ENCODE measurements at regions not wholly inside any gene's neighbourhood (a gene's known extent, or its start where the extent isn't known, plus 50 kb on each side); places are given as distances from the start of the nearest gene placed in this dataset.

DNA sequence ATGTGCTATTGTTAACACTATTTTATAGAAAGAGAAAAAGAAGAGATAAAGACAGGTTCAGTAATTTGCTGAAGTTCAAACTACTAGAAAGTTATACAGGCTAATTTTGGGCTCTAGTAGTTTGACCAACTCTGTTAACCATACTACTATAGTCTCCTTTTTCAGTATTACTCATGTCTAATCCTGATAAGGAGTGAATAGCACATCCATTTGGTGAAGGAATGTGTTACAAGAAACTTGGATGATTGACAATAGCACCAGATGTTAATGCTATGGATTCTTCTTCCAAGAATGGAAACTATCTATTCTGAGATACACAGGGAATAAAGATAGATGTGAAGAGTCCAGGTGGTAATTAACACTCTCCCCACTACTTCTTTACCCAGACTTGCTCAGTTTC lies 677.3 kb downstream of the PRELID2 start:
- Histone ChIP-seq H3K9me3 (ENCODE audit: control insufficient read depth, low read length) (no peaks in the 10 kb centered on the region), H3K36me3 (ENCODE audit: control insufficient read depth, insufficient read depth, low read length, severe bottlenecking) (no peaks in the 10 kb centered on the region), H3K4me3 (ENCODE audit: low read length) (no peak overlapping the region), H3K9ac (ENCODE audit: low read length) (no peak overlapping the region), H3K4me1 (ENCODE audit: control insufficient read depth, insufficient read depth, low read length) (no peaks in the 10 kb centered on the region), H3K27me3 (replicated peaks; ENCODE audit: control insufficient read depth, insufficient read depth, low read length) (no peaks in the 10 kb centered on the region)
- peak; percentile 34 for DNase-seq (ENCODE audit: low read depth)

GRCh38 chr5:145141534-145141933 lies 693.6 kb downstream of the PRELID2 start:
- Histone ChIP-seq H3K36me3 (ENCODE audit: control insufficient read depth, insufficient read depth, low read length, severe bottlenecking) (no peaks in the 10 kb centered on the region), H3K4me1 (ENCODE audit: control insufficient read depth, insufficient read depth, low read length) (no peaks in the 10 kb centered on the region), H3K9ac (ENCODE audit: low read length) (no peak overlapping the region), H3K4me3 (ENCODE audit: low read length) (no peak overlapping the region), H3K9me3 (ENCODE audit: control insufficient read depth, low read length) (no peaks in the 10 kb centered on the region), H3K27me3 (replicated peaks; ENCODE audit: control insufficient read depth, insufficient read depth, low read length) (no peaks in the 10 kb centered on the region)
- DNase-seq (ENCODE audit: low read depth), result no peak

- DNase-seq (ENCODE audit: low read depth), result no peak
- Histone ChIP-seq H3K27me3 (replicated peaks; ENCODE audit: control insufficient read depth, insufficient read depth, low read length) (no peaks in the 10 kb centered on the region), H3K4me1 (ENCODE audit: control insufficient read depth, insufficient read depth, low read length) (peaks cover 4% of the 10 kb centered on the region), H3K4me3 (ENCODE audit: low read length) (no peak overlapping the region), H3K9me3 (ENCODE audit: control insufficient read depth, low read length) (no peaks in the 10 kb centered on the region), H3K36me3 (ENCODE audit: control insufficient read depth, insufficient read depth, low read length, severe bottlenecking) (no peaks in the 10 kb centered on the region), H3K9ac (ENCODE audit: low read length) (no peak overlapping the region)
Observed at GRCh38 chr5:145130996-145131395, 704.1 kb downstream of the PRELID2 start.

DNA sequence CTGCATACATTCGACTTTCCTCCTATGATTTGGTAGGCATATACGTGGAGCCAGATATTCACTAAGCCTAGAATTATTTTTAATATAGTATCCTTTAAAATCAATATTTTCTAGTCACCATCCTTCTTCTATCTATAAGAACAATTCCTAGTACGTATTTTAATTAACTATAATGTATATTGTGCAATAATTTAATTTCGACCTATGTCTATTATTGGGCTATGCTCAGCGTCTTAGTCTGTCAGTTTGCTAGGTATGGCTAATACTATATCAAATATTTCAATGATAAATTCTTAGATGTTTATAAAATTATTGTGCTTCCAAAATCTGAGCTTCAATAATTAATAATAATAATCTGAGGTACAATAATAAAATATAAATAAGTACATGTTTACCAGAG lies 705.3 kb downstream of the PRELID2 start:
- Histone ChIP-seq H3K4me3 (ENCODE audit: low read length) (no peak overlapping the region), H3K4me1 (ENCODE audit: control insufficient read depth, insufficient read depth, low read length) (peaks cover 4% of the 10 kb centered on the region), H3K27me3 (replicated peaks; ENCODE audit: control insufficient read depth, insufficient read depth, low read length) (no peaks in the 10 kb centered on the region), H3K9me3 (ENCODE audit: control insufficient read depth, low read length) (no peaks in the 10 kb centered on the region), H3K9ac (ENCODE audit: low read length) (no peak overlapping the region), H3K36me3 (ENCODE audit: control insufficient read depth, insufficient read depth, low read length, severe bottlenecking) (no peaks in the 10 kb centered on the region)
- no peak for DNase-seq (ENCODE audit: low read depth)

DNA sequence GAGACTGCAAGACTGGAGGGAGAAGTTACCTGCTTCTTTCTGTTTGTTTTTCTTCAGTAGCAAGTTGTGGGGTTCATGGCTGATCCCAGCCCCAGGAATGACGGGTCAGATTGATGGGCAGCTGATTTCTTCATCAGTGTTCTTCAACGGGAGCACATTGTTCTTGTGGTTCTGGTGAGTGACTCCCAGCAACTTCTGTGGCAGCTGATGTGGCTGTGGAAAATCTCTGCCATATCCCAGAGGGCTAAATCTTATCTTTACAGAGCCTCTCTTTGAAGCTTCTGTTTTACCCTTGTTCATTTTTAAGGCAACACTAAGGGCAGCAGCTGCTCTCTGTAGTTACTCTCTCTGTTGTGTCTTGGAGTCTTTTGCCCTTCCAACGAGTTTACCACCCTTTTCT lies 710.3 kb downstream of the PRELID2 start:
- no peak overlapping the region for H3K4me3 ChIP-seq (ENCODE audit: low read length)
- no peaks in the 10 kb centered on the region for H3K9me3 ChIP-seq (ENCODE audit: control insufficient read depth, low read length)
- no peaks in the 10 kb centered on the region for H3K36me3 ChIP-seq (ENCODE audit: control insufficient read depth, insufficient read depth, low read length, severe bottlenecking)
- H3K4me1 ChIP-seq (ENCODE audit: control insufficient read depth, insufficient read depth, low read length), result no peaks in the 10 kb centered on the region
- DNase-seq (ENCODE audit: low read depth), result no peak
- H3K9ac ChIP-seq (ENCODE audit: low read length), result no peak overlapping the region
- H3K27me3 ChIP-seq (replicated peaks; ENCODE audit: control insufficient read depth, insufficient read depth, low read length), result no peaks in the 10 kb centered on the region

DNA sequence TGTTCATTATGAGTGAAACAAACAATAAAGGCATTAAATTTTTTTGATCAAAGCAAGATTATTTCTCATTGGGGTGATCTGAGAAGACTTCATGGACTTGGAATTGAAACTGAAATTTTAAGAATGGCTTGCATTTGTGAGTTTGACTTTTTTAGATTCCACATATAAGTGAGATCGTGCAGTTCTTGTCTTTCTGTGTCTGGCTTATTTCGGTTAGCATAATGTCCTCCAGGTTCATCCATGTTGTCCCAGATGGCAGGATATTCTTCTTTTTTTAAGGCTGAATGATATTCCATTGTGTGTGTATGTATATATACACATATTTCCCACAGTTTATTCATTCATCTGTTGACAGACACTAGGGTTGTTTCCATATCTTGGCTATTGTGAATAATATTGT lies 716.5 kb downstream of the PRELID2 start:
- H3K27me3 ChIP-seq (replicated peaks; ENCODE audit: control insufficient read depth, insufficient read depth, low read length), result no peaks in the 10 kb centered on the region
- H3K9ac ChIP-seq (ENCODE audit: low read length), result no peak overlapping the region
- DNase-seq (ENCODE audit: low read depth), result no peak
- H3K4me3 ChIP-seq (ENCODE audit: low read length), result no peak overlapping the region
- no peaks in the 10 kb centered on the region for H3K36me3 ChIP-seq (ENCODE audit: control insufficient read depth, insufficient read depth, low read length, severe bottlenecking)
- no peaks in the 10 kb centered on the region for H3K4me1 ChIP-seq (ENCODE audit: control insufficient read depth, insufficient read depth, low read length)
- H3K9me3 ChIP-seq (ENCODE audit: control insufficient read depth, low read length), result no peaks in the 10 kb centered on the region

- Histone ChIP-seq H3K36me3 (ENCODE audit: control insufficient read depth, insufficient read depth, low read length, severe bottlenecking) (no peaks in the 10 kb centered on the region), H3K4me1 (ENCODE audit: control insufficient read depth, insufficient read depth, low read length) (no peaks in the 10 kb centered on the region), H3K4me3 (ENCODE audit: low read length) (no peak overlapping the region), H3K9me3 (ENCODE audit: control insufficient read depth, low read length) (no peaks in the 10 kb centered on the region), H3K9ac (ENCODE audit: low read length) (no peak overlapping the region), H3K27me3 (replicated peaks; ENCODE audit: control insufficient read depth, insufficient read depth, low read length) (no peaks in the 10 kb centered on the region)
- no peak for DNase-seq (ENCODE audit: low read depth)
Observed at GRCh38 chr5:145118127-145118526, 717.0 kb downstream of the PRELID2 start.

GRCh38 chr5:145117285-145117684 lies 717.9 kb downstream of the PRELID2 start:
- Histone ChIP-seq H3K9ac (ENCODE audit: low read length) (no peak overlapping the region), H3K27me3 (replicated peaks; ENCODE audit: control insufficient read depth, insufficient read depth, low read length) (no peaks in the 10 kb centered on the region), H3K4me3 (ENCODE audit: low read length) (no peak overlapping the region), H3K9me3 (ENCODE audit: control insufficient read depth, low read length) (no peaks in the 10 kb centered on the region), H3K36me3 (ENCODE audit: control insufficient read depth, insufficient read depth, low read length, severe bottlenecking) (no peaks in the 10 kb centered on the region), H3K4me1 (ENCODE audit: control insufficient read depth, insufficient read depth, low read length) (no peaks in the 10 kb centered on the region)
- no peak for DNase-seq (ENCODE audit: low read depth)

GRCh38 chr5:145111420-145111819 lies 723.7 kb downstream of the PRELID2 start:
- H3K36me3 ChIP-seq (ENCODE audit: control insufficient read depth, insufficient read depth, low read length, severe bottlenecking), result no peaks in the 10 kb centered on the region
- no peak for DNase-seq (ENCODE audit: low read depth)
- H3K9ac ChIP-seq (ENCODE audit: low read length), result no peak overlapping the region
- no peak overlapping the region for H3K4me3 ChIP-seq (ENCODE audit: low read length)
- no peaks in the 10 kb centered on the region for H3K27me3 ChIP-seq (replicated peaks; ENCODE audit: control insufficient read depth, insufficient read depth, low read length)
- H3K9me3 ChIP-seq (ENCODE audit: control insufficient read depth, low read length), result no peaks in the 10 kb centered on the region
- peaks cover 6% of the 10 kb centered on the region for H3K4me1 ChIP-seq (ENCODE audit: control insufficient read depth, insufficient read depth, low read length)

DNA sequence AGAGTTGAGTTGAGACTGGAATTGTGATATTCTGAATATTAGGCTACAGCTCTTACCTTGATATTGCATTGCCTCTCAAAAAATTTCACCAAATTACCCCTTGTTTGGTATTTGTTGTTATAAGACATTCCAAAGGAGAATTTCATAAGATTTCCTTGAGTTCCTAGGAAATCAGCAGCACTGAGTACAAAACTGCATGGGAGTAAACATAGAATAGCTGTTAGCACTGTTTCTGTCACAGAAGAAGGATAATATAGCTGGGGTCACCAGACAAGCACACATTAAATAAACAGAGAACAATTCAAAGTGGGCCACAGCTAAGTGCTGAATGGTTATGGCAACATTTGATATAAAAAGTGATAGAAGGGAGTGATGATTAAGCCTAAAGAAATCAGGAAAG lies 724.3 kb downstream of the PRELID2 start:
- Histone ChIP-seq H3K4me1 (ENCODE audit: control insufficient read depth, insufficient read depth, low read length) (peaks cover 6% of the 10 kb centered on the region), H3K36me3 (ENCODE audit: control insufficient read depth, insufficient read depth, low read length, severe bottlenecking) (no peaks in the 10 kb centered on the region), H3K4me3 (ENCODE audit: low read length) (no peak overlapping the region), H3K27me3 (replicated peaks; ENCODE audit: control insufficient read depth, insufficient read depth, low read length) (no peaks in the 10 kb centered on the region), H3K9ac (ENCODE audit: low read length) (no peak overlapping the region), H3K9me3 (ENCODE audit: control insufficient read depth, low read length) (no peaks in the 10 kb centered on the region)
- peak; percentile 70 for DNase-seq (ENCODE audit: low read depth)

- Histone ChIP-seq H3K4me1 (ENCODE audit: control insufficient read depth, insufficient read depth, low read length) (peaks cover 6% of the 10 kb centered on the region), H3K9me3 (ENCODE audit: control insufficient read depth, low read length) (no peaks in the 10 kb centered on the region), H3K27me3 (replicated peaks; ENCODE audit: control insufficient read depth, insufficient read depth, low read length) (no peaks in the 10 kb centered on the region), H3K9ac (ENCODE audit: low read length) (no peak overlapping the region), H3K4me3 (ENCODE audit: low read length) (no peak overlapping the region), H3K36me3 (ENCODE audit: control insufficient read depth, insufficient read depth, low read length, severe bottlenecking) (no peaks in the 10 kb centered on the region)
- no peak for DNase-seq (ENCODE audit: low read depth)
Observed at GRCh38 chr5:145110181-145110580, 725.0 kb downstream of the PRELID2 start.

DNA sequence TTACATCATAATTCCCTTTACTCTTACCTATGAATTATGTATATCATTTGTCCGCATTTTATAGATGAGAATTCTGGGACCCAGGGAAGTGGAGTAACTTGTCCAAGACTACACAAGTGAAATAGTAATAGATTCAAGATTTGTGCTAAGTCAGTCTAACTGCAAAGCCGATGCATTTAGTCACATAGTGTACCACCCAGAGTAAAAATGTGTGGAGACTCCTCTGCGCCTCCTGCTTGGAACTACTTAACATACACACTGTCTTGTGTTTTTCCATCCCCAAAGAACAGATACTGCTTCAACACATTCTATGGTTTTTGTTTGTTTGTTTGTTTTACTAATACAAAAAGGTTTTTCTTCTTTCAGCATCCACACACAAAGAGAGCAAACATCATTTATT lies 729.8 kb downstream of the PRELID2 start:
- no peak overlapping the region for H3K9ac ChIP-seq (ENCODE audit: low read length)
- H3K4me1 ChIP-seq (ENCODE audit: control insufficient read depth, insufficient read depth, low read length), result no peaks in the 10 kb centered on the region
- H3K4me3 ChIP-seq (ENCODE audit: low read length), result no peak overlapping the region
- no peaks in the 10 kb centered on the region for H3K9me3 ChIP-seq (ENCODE audit: control insufficient read depth, low read length)
- no peak for DNase-seq (ENCODE audit: low read depth)
- H3K36me3 ChIP-seq (ENCODE audit: control insufficient read depth, insufficient read depth, low read length, severe bottlenecking), result no peaks in the 10 kb centered on the region
- H3K27me3 ChIP-seq (replicated peaks; ENCODE audit: control insufficient read depth, insufficient read depth, low read length), result no peaks in the 10 kb centered on the region
